ENCODE measurements at regions not wholly inside any gene's neighbourhood (a gene's known extent, or its start where the extent isn't known, plus 50 kb on each side); places are given as distances from the start of the nearest gene placed in this dataset.

DNA sequence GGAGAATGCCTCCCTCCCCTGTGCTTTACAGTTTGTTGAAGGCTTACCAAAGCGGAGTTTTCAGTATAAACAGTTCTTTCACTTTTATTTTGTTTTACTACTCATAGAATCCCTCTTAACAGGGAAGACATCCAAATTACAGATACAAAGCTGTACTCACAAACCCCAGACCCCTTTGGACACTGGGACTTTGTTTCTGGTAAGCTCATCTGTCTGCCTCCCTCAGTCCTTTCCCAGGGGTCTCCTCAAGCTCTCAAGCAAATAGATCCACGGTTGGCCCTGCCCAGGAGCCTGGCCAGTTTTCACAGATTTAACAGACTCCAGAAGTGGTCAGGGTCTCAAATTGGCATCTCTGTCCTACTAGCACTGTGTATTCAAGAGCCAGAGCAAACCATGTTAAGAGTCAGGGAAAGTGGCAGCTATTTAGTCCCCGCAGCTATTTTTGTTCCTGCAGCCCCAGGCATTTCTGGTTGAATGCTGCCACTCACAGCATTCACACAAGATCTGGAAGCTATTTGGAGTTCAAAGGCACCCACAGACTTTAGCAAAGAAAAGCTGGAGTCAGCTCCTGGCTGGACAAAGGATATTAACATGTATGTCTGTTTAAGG is 54.2 kb downstream of the TMEM100 start:
- no peak for DNase-seq

DNA sequence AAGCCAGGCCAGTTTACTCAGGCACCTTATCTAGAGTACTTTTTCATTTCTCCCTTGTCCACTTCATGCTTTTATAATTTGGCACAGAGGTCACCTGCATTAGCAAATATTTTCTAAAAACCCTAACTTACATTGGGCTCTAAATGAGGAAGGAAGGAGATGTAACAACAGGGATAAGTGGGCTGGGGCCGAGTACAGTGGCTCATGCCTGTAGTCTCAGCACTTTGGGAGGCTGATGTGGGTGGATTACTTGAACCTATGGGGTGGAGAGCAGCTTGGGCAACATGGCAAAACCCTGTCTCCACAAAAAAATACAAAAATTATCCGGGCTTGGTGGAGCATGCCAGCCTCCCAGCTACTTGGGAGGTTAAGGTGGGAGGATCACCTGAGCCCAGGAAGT is 55.9 kb downstream of the TMEM100 start:
- no peak for DNase-seq

DNA sequence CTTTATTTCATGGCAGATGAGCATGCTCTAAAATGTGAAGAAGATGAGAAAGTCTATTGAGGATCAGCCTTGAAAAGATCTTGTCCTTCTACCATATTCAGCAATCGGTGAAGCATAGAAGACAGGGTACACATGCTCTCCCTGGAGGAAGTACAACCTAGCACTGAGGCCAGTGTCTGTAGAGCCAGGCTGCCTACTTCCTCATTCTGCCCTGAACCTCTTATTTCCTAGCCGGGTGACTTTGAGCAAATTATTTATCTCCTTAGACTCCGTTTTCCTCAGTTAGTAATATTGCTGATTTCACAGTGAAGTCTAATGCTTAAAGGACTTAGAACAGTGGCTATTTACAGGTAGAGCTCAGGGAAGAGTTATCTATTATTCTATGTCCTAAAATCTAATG is 58.4 kb downstream of the TMEM100 start:
- DNase-seq: no peak

DNA sequence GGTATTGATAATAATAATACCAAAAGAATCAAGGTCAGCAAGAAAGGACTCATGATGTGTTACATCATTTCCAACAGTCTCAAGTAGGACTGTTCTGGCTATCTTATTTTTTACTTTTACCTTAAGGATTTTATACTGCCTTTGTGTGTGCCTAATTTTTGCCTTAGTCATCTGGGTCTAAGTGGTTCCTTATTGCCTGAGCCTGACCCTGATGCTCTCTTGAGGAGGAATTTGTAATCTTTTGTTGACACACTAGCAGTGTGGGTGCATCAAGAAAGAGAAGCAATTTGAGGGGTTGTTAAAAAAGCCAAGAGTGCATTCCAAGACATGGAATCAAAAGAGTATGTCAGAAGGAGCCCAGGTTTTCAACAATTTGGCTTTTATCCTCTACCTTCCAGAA is 59.3 kb downstream of the TMEM100 start:
- DNase-seq: no peak

DNA sequence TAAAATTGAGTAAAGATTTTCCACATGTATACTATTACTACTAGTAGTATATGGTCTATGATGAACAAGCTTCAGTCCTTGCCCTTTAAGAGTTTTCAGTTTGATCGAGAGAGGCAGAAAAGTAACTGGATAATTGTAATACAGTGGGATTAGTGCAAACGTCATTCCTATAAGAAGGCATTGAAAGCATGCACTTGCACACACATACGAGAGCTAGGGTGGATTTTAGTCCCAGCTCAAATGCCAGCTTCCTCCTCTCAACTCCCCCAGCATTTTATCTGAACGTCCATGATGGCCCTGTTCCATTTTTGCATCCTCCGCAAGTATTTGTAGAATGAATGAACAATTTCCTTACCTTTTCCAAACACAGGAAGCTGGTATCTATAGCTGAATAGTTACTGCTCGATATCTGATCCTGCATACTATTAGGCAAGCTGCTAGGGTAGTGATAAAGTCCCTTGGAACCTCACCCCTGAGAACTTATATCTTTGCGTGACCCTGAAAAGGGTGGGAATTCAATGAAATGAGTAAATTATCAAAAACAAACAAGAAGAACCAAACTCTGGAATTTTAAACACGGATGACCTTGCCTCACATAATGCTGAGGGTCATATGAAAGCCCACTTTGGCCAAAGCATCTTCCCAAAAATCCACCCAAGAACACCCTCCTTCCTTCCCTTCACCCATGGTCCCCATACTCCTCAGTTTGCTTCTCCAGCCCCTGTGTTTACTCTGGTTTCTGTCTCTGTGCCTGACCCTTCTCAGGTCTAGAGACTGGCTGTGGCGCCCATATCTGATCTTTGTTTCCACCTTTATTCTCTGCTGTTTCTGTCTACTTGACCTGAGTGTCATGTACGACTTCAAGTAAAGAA is 60.5 kb downstream of the TMEM100 start:
- DNase-seq: no peak

DNA sequence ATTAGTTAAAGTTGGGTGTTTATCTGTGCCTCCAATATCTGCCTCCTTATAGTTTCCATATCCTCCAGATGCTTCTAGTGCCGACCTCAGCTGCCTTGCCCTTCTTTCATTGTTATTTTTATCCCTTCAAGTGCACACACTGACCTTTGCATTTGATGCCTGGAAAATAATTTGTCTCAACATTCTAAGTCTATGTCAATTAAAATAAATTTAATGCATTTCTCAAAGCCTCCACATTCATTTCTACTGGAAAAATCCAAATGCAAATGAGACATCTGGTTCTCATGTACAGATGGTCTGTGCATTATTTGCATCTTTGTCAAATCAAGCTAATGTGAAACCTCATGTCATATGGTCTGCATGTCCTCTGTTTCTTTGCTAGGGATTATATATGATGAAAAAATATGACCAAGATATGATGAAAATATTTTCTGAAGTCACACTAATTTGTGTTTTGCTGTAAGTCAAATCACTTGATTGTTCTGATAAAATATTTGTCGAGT is 61.4 kb downstream of the TMEM100 start:
- DNase-seq: no peak

DNA sequence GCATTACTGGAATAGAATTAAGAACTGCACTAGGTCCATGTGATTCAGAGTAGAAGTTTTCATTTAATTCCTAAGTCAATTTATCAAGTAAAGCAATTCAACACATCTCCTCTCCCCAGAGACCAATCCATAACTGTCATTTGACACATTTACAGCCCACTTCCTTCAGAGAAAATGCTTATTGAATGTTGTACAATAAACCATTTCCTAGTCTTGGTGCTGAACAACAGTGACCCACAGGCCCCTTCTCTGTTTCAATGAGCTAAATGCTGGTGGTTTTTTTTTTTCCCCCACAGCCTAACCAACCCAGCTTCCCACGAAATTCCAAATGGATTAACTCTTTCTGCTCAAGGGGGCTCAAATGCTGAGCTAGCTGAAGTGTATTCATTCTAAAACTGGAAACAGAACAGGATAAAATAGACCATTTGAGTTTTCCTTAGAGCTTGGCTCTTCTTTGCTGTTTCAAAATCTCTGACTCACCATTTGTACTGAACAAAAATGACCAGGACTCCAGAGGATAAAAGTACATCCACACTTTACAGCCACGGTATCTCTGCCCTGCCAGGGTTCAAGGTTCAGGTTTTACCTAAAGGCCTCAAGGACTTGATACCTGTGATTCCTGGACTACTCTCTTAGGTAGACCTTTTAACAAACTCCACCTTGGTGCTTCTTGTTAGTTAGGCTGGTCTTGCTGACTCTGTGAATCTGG is 62.3 kb downstream of the TMEM100 start:
- DNase-seq: no peak

DNA sequence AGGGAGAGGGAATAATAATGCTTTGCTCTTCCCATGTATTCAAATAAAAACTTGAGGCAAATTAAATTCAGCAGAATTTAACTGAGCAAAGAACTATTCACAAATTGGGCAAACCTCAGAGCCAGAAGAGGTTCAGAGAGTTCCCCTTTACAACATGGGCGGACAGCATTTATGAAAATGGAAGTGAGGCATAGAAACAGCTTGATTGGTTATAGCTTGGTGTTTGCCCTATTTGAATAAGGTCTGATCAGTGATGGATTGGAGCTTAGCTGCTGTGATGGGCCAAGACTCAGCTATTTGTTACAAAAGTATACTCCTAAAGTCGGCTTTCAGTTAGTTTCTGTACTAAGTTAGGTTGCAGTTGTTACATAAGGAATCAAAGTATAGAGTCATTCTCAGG is 63.0 kb downstream of the TMEM100 start:
- DNase-seq: no peak

DNA sequence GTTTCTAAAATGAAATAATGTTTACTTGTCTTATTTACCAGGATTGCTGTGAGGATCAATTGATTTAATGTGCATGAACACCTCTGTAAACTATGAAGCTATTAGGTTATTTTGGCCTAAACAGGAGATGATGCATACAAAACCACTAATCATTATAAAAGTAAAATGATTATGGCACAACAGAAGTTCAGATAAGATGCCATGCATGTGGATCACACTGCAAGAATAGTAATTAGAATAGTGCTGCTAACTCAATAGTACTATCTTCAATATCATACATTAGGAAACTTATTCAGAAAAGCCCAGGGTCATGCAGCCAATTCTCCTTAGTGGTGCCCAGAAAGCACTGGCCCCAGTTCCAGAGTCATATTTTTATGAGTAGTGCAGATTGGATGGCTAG is 66.9 kb downstream of the TMEM100 start:
- DNase-seq: no peak

DNA sequence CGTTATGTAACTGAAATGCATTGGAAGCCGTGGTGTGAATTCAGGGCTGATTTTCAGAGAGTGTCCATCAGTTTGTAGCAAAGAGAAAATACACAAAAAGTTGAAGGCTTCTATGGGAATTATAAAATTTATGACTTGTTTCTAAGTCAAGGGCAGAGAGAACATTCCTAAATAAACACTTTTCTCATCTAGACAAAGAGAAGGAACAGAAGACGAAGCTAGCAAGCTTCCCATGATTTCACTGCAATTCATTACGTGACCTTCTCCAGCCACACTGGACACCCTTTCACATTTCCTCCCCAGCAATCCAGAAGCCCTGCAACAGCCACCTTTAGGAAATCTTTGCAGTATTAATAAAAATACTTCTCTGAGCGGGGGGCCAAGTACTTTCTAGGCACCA is 67.8 kb downstream of the TMEM100 start:
- no peak for DNase-seq

DNA sequence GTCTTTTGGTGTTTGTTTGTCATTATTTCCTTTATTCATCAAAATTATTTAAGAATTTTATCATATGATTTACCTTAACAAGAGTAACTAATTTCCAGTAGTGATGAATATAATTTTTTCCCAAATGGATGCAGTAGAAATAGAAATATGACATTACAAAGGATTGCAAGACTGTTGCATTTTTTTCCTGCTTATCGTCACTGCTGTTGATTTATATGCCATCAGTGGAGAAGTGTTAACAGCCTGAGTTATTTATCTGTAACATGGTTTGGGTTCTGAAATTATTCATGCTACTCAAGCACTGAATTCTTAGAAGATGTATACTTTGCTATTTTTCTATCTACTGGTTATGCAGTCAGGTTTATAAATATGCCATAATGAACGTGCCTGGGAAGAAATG is 68.6 kb downstream of the TMEM100 start:
- no peak for DNase-seq

DNA sequence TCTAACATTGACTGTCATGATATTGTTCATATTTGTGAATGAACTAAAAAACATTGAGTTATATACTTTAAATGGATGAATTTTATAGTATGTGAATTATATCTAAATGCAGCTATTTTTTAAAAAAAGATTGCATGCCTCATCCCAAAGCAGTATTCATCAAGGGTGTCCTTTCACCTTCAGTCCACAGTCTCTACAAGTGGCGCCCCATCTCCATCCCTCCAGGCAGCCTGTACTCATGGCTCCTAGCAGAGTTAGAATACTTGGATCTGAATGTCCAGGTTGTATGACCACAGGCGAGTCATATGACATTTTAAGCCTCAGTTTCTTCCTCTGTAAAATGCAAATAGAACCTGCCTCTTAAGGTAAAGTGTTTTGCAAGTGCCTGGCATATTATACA is 69.8 kb downstream of the TMEM100 start:
- DNase-seq: no peak

DNA sequence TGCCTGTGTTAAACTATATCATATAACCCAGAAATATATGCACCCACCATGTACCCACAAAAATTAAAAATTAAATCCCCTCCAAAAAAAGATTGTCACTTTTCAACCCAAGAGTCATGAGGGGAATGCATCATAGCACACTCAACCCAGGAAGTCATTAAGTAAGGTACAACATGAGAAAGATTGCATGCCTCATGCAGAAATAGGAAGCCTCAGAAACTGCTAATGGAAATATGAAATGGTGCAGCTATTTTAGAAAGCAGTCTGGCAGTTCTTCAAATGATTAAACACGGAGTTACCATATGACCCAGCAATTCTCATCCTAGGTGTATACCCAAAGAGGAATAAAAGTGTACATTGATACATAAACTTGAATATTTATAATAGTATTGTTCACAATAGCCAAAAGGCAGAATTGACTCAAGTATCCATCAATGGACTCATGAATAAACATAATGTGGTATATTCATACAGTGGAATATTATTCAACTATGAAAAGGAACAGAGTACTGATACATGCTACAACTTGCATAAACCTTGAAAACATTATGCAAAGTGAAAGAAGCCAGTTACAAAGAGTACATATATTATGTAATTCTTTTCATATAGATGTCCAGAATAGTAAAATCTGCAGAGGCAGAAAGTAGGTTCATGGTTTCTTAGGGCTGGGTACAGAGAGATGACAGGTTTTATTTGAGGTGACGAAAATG is 70.4 kb downstream of the TMEM100 start:
- DNase-seq: no peak

DNA sequence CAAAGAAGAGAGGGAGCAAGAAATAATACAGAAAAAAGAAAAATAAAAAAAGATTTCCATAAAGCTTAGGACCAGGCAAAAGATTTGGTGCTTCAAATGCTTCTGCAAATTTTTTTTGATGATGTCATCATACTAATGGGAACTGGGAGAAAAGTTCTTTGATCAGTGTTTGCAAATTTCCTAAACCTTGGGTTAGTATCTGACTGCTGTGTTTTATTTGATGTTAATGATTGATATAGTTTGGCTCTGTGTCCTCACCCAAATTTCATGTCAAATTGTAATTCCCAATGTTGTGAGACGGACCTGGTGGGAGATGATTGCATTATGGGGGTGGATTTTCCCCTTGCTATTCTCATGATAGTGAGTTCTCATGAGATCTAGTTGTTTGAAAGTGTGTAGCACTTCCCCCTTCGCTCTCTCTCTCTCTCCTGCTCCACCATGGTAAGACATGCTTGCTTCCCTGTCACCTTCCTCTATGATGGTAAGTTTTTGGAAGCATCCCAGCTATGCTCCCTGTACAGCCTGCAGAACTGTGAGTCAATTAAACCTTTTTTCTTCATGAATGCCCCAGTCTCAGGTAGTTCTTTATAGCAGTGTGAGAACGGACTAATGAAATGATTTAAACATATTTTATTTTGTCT is 72.6 kb downstream of the TMEM100 start:
- DNase-seq: no peak

DNA sequence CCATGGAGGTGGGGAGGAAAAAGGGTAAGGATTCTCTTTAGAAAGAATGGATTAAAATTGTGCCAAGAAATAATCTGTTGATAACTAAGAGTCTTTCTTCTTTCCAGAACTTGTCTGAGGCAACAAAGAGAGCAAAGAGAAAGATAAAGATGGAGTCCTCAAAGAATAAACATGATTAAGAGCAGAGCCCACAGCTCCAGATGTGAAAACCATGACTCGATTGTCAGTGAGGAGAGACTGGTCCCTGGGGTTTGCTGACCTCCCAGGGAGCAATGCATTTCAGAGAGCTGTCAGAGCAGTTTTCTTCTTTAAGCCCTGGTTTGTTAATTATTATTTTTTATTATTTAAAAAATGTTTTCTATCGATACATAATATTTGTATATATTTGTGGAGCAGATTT is 74.6 kb downstream of the TMEM100 start:
- DNase-seq: no peak

DNA sequence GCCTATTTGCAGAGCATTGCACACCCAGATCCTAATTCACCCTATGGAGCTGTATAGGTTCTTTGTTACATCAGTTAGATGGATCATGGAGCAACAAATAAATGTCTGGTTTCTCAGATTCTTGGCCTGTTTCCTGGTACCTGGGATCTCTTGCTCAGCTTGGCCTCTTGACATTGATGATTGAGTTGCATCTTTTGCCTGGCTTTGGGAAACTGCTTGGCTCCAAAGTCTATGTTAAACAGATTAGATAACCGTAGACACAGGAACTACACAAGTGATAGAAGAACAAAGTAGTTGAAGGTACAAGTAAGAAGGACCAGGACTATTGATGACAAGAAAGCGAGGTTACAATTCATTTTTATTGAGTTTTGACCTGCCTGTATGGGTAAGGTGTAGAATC is 77.3 kb downstream of the TMEM100 start:
- DNase-seq: no peak

DNA sequence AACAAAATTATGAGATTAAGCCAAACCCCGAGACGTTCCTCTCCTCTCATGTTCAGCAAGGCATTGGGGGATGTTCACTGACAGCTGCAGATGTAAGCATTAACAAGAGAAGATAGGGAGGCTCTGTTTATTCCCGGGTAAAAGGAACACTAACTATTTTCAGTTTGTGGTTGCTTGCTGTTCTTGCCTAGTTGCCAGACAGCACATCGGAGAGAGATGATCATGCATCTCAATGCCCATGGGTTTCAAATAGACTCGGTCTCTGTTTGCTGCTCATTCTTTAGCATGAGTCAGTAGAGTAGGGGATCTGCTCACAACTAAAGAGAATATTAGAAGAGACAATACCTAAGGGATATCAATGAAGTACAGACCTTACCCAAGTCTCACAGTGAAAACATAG is 78.3 kb downstream of the TMEM100 start:
- no peak for DNase-seq

DNA sequence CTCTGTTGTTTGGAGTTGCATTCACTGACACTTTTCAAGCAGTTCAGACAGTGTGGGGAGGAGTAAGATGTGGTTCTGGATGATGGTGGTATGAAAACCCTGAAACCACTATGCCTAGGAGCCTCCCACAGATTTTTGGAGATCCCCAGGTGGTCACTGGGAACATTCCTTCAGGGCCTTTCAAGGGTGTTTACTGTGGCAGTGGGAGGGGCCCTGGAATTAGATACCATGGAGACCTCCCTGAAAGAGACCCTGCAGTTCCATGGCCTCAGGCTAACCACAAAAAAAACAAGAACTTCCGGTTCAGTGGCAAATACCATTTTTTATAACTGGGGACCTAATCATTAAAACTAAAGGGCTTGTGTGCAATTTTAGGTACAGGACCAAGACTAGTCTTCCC is 79.9 kb downstream of the TMEM100 start:
- DNase-seq: no peak

DNA sequence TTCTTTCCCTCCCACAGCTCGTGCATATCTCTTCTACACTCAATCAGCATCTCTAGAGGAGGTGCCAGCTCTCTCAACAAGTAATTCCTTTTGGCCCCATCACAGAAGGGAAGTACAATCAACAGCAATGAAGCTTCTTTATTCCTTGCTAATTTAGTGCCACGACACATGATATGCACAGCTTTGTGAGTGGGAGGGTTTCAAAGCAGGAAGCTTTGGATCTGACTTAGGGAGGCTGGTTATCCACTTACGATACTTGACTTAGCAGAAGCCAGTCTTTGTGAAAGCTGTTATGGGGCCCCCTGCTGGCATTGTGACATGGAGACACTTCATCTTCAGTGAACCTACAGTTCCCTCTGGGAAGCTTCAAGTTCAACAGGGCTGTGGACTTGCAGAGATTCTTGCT is 81.0 kb downstream of the TMEM100 start:
- DNase-seq: peak; percentile 6

DNA sequence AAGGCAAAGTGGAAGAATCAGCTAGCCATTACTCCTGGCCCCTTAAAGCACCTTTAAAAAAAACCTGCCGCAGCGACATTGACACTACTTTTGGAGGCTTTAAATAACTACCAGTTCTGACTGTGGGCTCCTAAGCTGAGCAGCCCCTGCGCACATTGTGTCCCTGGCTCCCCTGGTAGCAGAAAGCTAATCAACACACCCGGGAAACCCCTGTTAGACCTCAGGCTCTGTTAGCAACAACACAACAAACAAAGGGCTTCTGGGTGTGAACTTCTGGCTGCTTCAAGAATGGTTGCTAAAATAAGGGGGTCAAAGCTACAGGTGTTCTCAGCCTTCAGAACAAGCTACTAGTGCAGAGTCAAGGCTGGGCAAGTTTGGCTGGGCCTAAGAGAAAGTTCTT is 83.6 kb downstream of the TMEM100 start:
- no peak for DNase-seq

DNA sequence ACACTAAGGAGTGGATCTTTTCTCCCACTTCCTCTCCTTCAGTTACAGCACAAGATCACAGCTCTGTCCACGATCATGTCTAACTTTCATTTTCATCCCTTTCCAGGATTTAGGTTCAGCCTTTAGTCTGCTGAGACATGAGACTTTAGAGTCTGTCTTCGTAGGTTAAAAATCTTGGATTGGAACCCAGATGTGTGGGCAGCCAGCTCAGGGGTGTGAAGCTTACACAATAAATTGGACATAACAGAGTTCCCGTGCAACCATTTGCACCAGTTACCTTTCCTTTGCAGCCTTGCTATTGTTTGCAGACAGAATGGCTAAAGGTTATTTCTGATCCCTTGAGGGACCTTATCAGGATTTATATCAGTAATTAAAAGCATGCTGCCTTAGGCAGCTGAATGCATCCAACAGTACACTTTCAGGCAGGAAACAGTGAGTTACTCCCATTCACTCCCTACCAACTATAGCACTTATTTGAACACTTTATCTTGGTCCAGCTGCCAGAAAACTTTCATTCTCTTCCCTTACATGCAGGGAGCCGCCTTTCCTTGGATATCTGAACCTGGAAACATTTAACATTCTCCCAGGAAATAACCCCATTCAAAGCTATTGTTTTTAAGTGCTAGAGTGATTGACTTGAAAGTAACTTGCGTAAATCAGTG is 87.3 kb downstream of the TMEM100 start:
- no peak for DNase-seq

DNA sequence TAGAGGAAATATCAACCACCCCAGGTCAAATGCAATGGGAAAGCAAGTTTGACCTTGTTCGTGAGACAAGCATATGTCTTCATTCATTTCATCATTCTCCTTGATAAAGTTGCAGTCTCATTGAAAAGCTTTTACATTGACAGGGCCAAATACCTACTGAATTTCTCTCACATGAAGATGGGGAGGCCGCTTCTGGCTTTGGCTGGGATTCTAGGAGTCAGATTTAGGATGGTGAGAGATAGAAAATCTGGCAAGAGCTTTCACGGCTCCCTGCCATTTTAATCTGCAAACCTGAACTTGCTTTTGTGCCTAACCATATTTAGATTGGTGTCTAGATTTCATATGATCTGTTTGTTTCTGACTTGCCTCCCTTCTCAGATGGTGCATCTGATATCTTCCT is 88.0 kb downstream of the TMEM100 start:
- no peak for DNase-seq

Data from NCI-H226 (cell line).